ENCODE measurements at regions not wholly inside any gene's neighbourhood (a gene's known extent, or its start where the extent isn't known, plus 50 kb on each side); places are given as distances from the start of the nearest gene placed in this dataset.

GRCh38 chrX:7580127-7580526 is 262.8 kb upstream of the VCX start (continued):
- TF ChIP-seq REST (IDR thresholded peaks at IDR 0.05) = no peak
- TF ChIP-seq CTCF (IDR thresholded peaks at IDR 0.05) = no peak
- TF ChIP-seq MAFK (IDR thresholded peaks at IDR 0.05; ENCODE audit: partially characterized antibody) = no peak
- no peak for TF ChIP-seq RARB (CRISPR knock-in tag; IDR thresholded peaks at IDR 0.05)
- no peak for TF ChIP-seq PBX3 (IDR thresholded peaks at IDR 0.05)
- no peak for TF ChIP-seq POLR2AphosphoS2 (conservative IDR thresholded peaks at IDR 0.05; ENCODE audit: low read length)
- TF ChIP-seq FOSL2 (IDR thresholded peaks at IDR 0.05) = no peak
- no peak for TF ChIP-seq FOSL2 (CRISPR knock-in tag; IDR thresholded peaks at IDR 0.05)
- no peak for TF ChIP-seq SREBF2 (IDR thresholded peaks at IDR 0.05)

GRCh38 chrX:7574325-7574724 is 268.6 kb upstream of the VCX start:
- Histone ChIP-seq H3K9me3 (no peaks in the 10 kb centered on the region), H3K4me2 (no peak overlapping the region), H3K4me1 (no peaks in the 10 kb centered on the region), H3K4me3 (no peak overlapping the region), H3K27ac (no peak overlapping the region)
- DNase-seq (ENCODE audit: low read depth in 1 of 2, low spot score in 1 of 2) = no peak
- peak; percentile 34; the same call in 1 of the 2 replicates for TF ChIP-seq REST (IDR thresholded peaks at IDR 0.05)
- TF ChIP-seq CHD2 (IDR thresholded peaks at IDR 0.05; ENCODE audit: low read length, partially characterized antibody) = no peak
- no peak for ATAC-seq
- ChIA-PET CTCF (no interaction called here), POLR2A (no interaction called here)
- 3% methylated on average over 3 of the region's 3 CpGs for WGBS (ENCODE audit: missing lambda C conversion rate)
- no peak for FAIRE-seq

- TF ChIP-seq MAFK (IDR thresholded peaks at IDR 0.05; ENCODE audit: partially characterized antibody) (peak; percentile 50), RCOR1 (IDR thresholded peaks at IDR 0.05; ENCODE audit: low read depth, low read length) (no peak)
- no peaks in the 10 kb centered on the region for H3K4me1 ChIP-seq
- H3K27ac ChIP-seq = no peak overlapping the region
- DNase-seq (ENCODE audit: low read depth in 1 of 2, low spot score in 1 of 2) = no peak
- no peak overlapping the region for H3K4me2 ChIP-seq
- ChIA-PET POLR2A (no interaction called here), CTCF (no interaction called here)
- no peak for ATAC-seq
- WGBS (ENCODE audit: missing lambda C conversion rate) = 14% methylated on average over 9 of the region's 9 CpGs
- H3K4me3 ChIP-seq = no peak overlapping the region
- H3K9me3 ChIP-seq = no peaks in the 10 kb centered on the region
- FAIRE-seq = no peak
Observed at GRCh38 chrX:7570432-7571029, 272.4 kb upstream of the VCX start.
